OCI-LY7 (cell line): ENCODE measurements at regions not wholly inside any gene's neighbourhood (a gene's known extent, or its start where the extent isn't known, plus 50 kb on each side); places are given as distances from the start of the nearest gene placed in this dataset.

ENCODE experiments used
- EZH2phosphoT487 ChIP-seq: fragments of 200-600 bp; sonication (generic); IDR thresholded peaks from 2 replicates; pipeline ENCODE4 v1.6.1; 2018; ENCODE audit warnings: low read depth, borderline replicate concordance, mild to moderate bottlenecking, mixed run types, antibody characterized with exemption, low read length, moderate library complexity, mixed read lengths
- TF ChIP-seq, protein P1 (sequence below): fragments of 200-600 bp; sonication (generic); conservative IDR thresholded peaks from 2 replicates; pipeline ENCODE4 v1.5.1; 2014; ENCODE audit warnings: mild to moderate bottlenecking, antibody characterized with exemption, low read length, moderate library complexity, mixed read lengths

DNA sequence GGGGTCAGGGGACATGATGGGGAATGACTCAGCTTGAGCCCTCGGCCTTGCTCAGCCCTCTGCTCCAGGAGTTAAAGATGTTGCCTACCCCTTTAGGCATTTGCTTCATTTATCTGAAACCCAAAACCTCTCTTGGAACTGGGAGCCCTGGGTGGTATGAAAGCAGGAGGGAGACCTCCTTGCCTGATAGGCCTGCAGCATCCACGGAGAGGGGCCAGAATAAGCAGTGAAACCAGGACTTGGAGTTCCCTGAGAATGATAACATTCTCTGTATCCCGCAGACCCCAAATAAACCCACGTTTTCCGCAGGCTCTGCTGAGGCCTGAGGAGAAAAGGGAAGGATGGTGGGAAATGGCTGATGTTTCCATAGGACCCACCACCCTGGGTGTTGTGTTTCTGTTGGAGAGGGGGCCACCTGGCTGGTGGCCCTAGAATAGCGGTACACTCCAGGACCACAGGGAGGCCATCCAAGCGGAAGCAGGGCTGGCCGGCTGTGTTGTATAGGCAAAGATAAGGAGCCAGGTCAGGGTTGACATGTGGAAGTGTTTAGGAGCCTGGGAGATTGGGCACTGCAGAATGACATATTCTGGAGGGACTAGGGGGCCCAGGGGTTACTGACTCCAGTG lies 77.4 kb downstream of the FOXD2 start:
- TF ChIP-seq, protein P1, sequence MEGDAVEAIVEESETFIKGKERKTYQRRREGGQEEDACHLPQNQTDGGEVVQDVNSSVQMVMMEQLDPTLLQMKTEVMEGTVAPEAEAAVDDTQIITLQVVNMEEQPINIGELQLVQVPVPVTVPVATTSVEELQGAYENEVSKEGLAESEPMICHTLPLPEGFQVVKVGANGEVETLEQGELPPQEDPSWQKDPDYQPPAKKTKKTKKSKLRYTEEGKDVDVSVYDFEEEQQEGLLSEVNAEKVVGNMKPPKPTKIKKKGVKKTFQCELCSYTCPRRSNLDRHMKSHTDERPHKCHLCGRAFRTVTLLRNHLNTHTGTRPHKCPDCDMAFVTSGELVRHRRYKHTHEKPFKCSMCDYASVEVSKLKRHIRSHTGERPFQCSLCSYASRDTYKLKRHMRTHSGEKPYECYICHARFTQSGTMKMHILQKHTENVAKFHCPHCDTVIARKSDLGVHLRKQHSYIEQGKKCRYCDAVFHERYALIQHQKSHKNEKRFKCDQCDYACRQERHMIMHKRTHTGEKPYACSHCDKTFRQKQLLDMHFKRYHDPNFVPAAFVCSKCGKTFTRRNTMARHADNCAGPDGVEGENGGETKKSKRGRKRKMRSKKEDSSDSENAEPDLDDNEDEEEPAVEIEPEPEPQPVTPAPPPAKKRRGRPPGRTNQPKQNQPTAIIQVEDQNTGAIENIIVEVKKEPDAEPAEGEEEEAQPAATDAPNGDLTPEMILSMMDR = no peak
- no peak for TF ChIP-seq EZH2phosphoT487
